Lower lobe of right lung (tissue), 2 donors: ENCODE measurements at regions not wholly inside any gene's neighbourhood (a gene's known extent, or its start where the extent isn't known, plus 50 kb on each side); places are given as distances from the start of the nearest gene placed in this dataset.
A peak's percentile ranks its signal among the peaks of the same experiment; 100 is the strongest.

Experiments used
- ATAC-seq, 2 donors: fragments of 200-7000 bp; cut with Tn5 transposase; one replicate each; pipeline ENCODE4 v1.9.1; 2020 to 2022; ENCODE audit warnings: mild to moderate bottlenecking in 2 of 2, moderate library complexity in 2 of 2
- DNase-seq: peaks from one replicate; pipeline ENCODE4 v3.0.0-alpha.2; 2020
- H3K27ac ChIP-seq: fragments of 200-600 bp; one replicate; pipeline ENCODE4 v1.8.0; 2022
- H3K27me3 ChIP-seq: fragments of 200-600 bp; one replicate; pipeline ENCODE4 v1.8.0; 2022; ENCODE audit warnings: low read depth
- H3K36me3 ChIP-seq: fragments of 200-600 bp; one replicate; pipeline ENCODE4 v1.8.0; 2022; ENCODE audit warnings: mild to moderate bottlenecking
- H3K4me1 ChIP-seq: fragments of 200-600 bp; one replicate; pipeline ENCODE4 v1.8.0; 2022
- H3K4me3 ChIP-seq: fragments of 200-600 bp; one replicate; pipeline ENCODE4 v1.8.0; 2022; ENCODE audit warnings: mild to moderate bottlenecking
- H3K9me3 ChIP-seq: fragments of 200-600 bp; one replicate; pipeline ENCODE4 v1.8.0; 2022
- intact Hi-C: fragments of 100-400 bp; cut with DNase I; formaldehyde crosslinking; loops from one replicate; pipeline ENCODE4 v1.11.0; 2022
- TF ChIP-seq, protein P1 (sequence below): fragments of 200-600 bp; IDR thresholded peaks from one replicate; pipeline ENCODE4 v1.8.0; 2022; ENCODE audit warnings: antibody characterized with exemption, mild to moderate bottlenecking
- donor health status: DM: no; HTN: yes; CAD: no; lungs with severe emphysema.

DNA sequence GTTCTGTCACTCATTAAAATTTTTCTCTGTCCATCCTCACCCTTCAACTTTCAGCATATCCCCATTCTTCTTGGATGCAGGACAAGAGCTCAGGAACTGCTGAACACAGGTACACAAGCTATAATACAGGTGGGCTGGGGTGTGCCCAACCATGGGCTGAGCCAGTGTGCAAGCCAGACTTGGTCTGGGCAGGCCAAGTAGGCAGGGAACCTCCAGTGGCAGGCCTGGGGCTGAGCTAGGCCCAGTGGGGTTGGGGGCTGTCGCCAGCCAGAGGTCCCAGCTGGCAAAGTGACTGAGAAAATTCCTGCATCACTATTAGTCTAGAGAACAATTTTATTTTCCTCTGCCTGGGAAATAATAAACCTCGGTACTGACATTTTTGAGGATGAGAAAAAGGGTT, 202.9 kb downstream of the LRRC3B start:
- H3K9me3 ChIP-seq: peaks cover 40% of the 10 kb centered on the region
- no peak for DNase-seq

DNA sequence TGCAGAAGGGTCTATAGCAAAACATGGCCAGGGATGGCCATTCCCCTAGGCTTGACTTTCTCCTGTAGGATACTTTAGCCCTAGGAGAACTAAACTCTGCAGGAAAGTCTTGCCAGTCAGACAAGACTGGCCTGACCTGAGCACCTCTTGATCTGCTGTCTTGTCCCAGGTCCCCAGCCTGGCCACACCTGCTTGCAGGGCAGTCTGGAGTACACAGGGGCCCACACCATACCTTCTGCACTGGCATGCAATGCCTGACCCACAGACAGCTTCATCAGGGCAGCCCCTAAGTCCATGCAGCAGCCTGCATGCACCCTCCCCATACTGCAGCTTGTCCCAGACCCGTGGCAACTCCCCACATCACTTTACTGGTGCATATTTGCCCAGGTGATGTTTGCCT, 204.6 kb downstream of the LRRC3B start:
- Histone ChIP-seq H3K36me3 (no peaks in the 10 kb centered on the region), H3K27me3 (no peaks in the 10 kb centered on the region), H3K9me3 (peaks cover 26% of the 10 kb centered on the region), H3K4me3 (no peak overlapping the region), H3K4me1 (no peaks in the 10 kb centered on the region), H3K27ac (no peak overlapping the region)
- ATAC-seq: peak in 1 of 2 donors; percentile 23
- intact Hi-C loops: no loop called here
- TF ChIP-seq, protein P1, sequence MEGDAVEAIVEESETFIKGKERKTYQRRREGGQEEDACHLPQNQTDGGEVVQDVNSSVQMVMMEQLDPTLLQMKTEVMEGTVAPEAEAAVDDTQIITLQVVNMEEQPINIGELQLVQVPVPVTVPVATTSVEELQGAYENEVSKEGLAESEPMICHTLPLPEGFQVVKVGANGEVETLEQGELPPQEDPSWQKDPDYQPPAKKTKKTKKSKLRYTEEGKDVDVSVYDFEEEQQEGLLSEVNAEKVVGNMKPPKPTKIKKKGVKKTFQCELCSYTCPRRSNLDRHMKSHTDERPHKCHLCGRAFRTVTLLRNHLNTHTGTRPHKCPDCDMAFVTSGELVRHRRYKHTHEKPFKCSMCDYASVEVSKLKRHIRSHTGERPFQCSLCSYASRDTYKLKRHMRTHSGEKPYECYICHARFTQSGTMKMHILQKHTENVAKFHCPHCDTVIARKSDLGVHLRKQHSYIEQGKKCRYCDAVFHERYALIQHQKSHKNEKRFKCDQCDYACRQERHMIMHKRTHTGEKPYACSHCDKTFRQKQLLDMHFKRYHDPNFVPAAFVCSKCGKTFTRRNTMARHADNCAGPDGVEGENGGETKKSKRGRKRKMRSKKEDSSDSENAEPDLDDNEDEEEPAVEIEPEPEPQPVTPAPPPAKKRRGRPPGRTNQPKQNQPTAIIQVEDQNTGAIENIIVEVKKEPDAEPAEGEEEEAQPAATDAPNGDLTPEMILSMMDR: no peak
- DNase-seq: no peak

More for the DNA sequence above, 202.9 kb downstream of the LRRC3B start:
- no peak overlapping the region for H3K27ac ChIP-seq
- TF ChIP-seq, protein P1: no peak
- H3K4me1 ChIP-seq: no peaks in the 10 kb centered on the region
- ATAC-seq: no peak
- intact Hi-C loops: no loop called here
- no peak overlapping the region for H3K4me3 ChIP-seq
- no peaks in the 10 kb centered on the region for H3K36me3 ChIP-seq
- no peaks in the 10 kb centered on the region for H3K27me3 ChIP-seq

DNA sequence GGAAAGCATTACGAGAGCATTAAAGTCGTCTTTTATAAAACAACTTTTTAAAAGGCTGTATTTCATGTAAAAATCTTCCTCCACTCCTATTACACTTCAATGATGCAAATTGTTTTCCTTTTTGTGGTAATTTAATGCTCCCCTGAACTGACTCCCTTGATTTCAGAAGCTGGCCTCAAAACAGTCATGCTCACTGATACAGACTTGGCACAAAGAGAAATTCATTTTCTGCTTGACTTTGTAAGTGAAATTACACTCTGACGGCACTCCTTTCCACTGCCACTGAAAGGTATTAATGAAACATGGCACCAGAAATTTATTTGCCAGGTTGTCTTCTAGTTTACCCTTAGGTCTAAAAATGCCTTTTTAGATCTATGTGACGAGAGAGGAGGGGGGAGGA, 215.5 kb downstream of the LRRC3B start:
- Histone ChIP-seq H3K27me3 (no peaks in the 10 kb centered on the region), H3K4me1 (no peaks in the 10 kb centered on the region), H3K36me3 (no peaks in the 10 kb centered on the region), H3K27ac (no peak overlapping the region), H3K4me3 (no peak overlapping the region), H3K9me3 (no peaks in the 10 kb centered on the region)
- TF ChIP-seq, protein P1: no peak
- DNase-seq (no peak), ATAC-seq (no peak)
- intact Hi-C loops: no loop called here

DNA sequence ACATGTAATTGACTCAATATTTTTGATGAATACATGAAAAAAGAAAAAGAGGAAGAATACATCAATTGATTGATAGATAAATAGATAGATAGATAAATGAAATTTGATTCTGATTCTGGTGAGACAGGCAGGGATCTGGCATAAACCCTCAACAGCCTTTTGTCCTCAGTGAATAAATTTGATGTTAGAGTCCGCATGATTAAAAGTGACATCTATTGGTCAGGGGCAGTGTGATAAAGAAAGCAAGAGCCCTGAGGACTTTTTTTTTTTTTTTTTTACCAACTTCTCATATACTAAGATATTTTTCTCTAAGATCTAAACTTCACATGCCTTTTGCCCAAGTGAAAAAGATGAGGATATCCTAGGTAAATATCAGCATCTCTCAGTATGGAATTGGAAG, 216.4 kb downstream of the LRRC3B start:
- no peaks in the 10 kb centered on the region for H3K9me3 ChIP-seq
- ATAC-seq (no peak), DNase-seq (no peak)
- TF ChIP-seq, protein P1: no peak
- no peaks in the 10 kb centered on the region for H3K27me3 ChIP-seq
- H3K36me3 ChIP-seq: no peaks in the 10 kb centered on the region
- intact Hi-C loops: no loop called here
- no peak overlapping the region for H3K27ac ChIP-seq
- H3K4me1 ChIP-seq: no peaks in the 10 kb centered on the region
- no peak overlapping the region for H3K4me3 ChIP-seq

DNA sequence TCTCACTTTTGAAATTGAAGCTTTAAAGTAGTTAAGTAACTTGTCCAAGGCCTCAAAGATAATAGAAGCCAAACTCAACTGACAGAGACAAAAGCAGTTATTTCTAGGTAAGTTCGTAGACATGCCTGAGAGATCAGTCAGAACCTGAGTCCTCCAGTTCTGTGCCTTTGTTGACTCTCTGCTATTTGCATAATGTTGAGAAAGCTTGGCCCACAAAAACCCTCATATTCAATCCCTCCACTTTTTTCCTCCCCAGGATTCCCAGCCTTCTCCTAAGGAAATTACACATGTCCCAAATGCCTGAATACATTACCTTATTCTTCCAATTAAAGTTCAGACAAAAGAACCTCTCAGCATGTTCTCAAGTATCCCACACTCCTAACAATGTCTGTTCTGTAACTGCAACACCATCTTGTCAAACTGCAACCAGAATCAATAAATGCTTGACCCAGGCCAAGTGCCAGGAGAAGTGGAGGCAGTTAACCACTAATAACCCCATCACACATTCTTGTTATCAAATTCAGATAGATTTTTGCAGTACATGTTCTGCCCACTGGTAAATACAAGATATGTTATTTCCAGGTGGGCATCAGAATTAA, 217.8 kb downstream of the LRRC3B start:
- intact Hi-C loops: no loop called here
- no peaks in the 10 kb centered on the region for H3K36me3 ChIP-seq
- H3K4me3 ChIP-seq: no peak overlapping the region
- no peaks in the 10 kb centered on the region for H3K4me1 ChIP-seq
- ATAC-seq (no peak), DNase-seq (no peak)
- no peak overlapping the region for H3K27ac ChIP-seq
- H3K9me3 ChIP-seq: no peaks in the 10 kb centered on the region
- TF ChIP-seq, protein P1: no peak
- H3K27me3 ChIP-seq: no peaks in the 10 kb centered on the region
